Stimulated activated naive CD8-positive, alpha-beta T cell treated with anti-CD3 and anti-CD28 coated beads, Interleukin-15, Interleukin-2, amounts not matched to agents 100 U/mL and 50 U/mL, for 24 hours (primary cell): ENCODE measurements at regions not wholly inside any gene's neighbourhood (a gene's known extent, or its start where the extent isn't known, plus 50 kb on each side); places are given as distances from the start of the nearest gene placed in this dataset.
"Not testable (repeated sequence)": the region's sequence is repeated elsewhere in the genome, so short reads cannot be mapped to it uniquely, and the experiment has no call there.

Source experiments
- ATAC-seq: fragments of 150-1000 bp; cut with Tn5 transposase; one replicate; pipeline ENCODE4 v1.10.0; 2021
- DNase-seq: peaks from one replicate; pipeline ENCODE4 v3.0.0; 2021

DNA sequence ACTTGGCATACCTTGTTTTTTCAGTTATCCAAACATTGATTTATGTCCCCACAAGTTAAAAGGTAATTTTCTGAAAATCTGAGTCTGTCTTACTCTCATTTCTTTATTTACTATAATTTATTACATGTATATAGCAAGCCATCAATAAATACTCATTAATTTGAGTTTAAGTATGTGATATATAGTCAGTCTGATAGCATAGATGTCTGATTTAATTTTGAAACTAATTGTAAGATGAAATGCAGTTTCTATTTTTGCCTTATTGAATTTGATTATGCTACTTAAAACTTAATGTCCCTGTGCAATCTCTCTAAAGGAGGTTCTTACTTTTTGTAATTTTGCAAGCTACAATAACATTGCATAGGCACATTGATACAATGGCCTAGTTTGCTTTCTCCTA lies 2418.6 kb downstream of the ARAP2 start:
- ATAC-seq = no peak
- DNase-seq = no peak

DNA sequence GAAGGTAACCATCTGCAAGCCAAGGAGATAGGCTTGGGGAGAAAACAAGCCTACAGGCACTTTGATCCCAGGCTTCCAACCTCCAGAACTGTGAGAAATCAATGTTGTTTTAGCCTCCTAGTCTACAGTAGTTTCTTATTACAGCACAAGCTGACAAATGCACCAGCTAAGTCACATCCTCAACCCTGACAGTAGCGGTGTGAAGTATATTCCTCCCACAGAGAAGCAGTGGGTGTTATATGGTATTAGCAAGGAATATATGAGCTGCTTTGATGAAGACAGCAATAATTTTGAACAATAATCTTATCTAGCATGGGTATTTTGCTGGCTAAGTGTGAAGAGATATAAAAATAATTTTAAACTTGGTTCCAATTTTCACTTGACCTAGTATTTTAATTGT lies 2415.0 kb downstream of the ARAP2 start:
- not testable (repeated sequence) for DNase-seq, ATAC-seq

DNA sequence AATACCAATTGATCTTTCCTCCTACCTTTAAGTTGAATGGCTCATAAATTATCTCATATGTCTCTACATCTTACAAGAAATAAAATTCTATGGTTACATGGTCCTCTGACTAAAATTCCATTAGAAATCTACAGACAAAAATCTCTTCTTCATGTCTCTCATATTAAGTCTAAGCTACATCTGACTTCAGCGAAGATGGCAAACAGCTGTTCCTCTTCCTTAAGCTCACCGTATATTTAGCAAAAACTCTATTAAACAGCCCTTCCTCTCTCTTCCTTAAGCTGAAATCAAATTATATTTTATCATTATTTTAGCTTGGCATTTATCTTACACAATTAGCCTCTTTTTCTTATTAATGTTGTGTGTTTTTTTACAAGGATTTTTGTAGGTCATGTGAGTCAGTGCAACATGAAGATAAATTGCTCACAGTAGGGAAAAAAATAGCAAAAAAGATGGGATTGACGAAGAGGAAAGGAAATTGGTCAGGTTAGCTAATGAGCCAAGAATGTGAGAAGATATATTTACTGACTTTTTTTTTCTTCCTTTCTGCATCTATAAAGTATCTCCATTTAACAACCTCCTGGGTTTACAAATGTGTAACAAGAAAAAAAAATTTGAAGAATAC lies 2412.8 kb downstream of the ARAP2 start:
- no peak for DNase-seq
- ATAC-seq = no peak

DNA sequence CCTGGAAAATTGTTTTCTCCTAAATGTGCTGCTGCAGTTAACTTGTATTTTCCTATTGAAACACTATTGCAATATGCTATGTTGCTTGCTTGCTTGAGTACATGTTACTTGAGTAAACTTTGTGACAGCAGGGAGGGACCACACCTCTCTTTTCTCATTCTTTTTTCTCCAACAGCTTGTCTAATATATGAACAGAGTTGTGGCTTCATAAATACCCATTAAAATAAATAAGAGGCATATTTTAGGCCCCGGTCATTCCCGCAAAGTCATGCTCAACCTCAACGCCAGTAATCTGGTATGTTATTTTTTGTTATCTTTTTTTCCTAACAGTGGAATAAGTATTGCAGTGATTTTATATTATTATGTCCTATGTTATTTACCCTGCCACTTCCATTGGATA lies 2408.6 kb downstream of the ARAP2 start:
- ATAC-seq, DNase-seq: not testable (repeated sequence)

DNA sequence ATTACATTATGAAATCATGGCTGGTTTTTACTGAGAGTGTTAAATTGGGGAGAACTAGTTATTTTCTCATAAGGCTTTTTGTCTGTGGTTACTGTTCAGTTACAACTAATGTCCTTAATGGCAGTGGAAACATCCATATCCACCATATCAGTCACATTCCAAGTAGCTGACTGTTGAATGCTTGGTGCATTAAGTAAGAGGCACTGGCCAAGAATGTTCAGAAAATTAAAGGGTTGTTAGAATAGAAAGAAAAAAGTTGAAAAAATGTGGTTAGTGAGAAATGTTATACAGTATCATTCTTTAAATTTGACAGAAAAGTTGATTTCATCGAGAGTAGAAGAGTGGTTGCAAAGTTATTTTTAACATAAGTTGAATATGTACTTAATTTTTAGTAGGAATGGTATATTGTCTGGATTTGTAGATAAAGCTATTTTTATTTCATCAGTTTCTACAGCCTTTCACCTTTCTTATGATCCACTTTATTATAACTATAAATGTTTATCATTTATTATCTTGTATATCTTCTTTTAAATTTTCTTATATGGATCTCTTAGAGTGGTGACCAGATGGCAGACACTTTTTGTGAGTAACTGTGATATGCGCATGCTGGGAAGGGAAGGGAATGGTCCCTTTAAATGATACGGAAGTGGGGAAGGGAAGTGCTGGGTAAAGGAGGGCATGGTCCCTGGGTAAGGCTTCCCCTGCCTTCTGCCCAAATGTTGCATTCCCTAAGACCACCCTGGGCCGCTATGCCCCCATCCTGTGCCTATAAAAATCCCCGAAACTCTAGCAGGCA lies 2407.1 kb downstream of the ARAP2 start:
- no peak for ATAC-seq
- DNase-seq = no peak

DNA sequence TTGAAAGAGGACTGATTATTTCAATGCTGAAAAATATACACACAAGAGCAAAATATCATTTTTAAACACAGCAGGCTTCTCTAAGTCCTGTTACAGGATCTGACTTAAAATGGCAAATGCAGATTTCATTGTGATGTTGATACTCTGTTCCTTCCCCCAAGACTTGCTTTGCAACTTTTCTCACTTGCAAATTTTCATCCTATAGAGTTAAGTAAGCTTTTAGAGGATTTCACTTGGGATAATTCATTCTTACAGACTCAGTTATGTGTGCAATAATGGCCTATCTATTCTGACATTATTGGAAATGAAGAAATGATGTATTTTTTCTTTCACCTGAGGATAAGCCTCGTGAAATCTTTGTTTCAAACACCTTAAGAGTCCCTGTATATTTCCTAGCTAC lies 2403.2 kb downstream of the ARAP2 start:
- DNase-seq (no peak), ATAC-seq (no peak)

DNA sequence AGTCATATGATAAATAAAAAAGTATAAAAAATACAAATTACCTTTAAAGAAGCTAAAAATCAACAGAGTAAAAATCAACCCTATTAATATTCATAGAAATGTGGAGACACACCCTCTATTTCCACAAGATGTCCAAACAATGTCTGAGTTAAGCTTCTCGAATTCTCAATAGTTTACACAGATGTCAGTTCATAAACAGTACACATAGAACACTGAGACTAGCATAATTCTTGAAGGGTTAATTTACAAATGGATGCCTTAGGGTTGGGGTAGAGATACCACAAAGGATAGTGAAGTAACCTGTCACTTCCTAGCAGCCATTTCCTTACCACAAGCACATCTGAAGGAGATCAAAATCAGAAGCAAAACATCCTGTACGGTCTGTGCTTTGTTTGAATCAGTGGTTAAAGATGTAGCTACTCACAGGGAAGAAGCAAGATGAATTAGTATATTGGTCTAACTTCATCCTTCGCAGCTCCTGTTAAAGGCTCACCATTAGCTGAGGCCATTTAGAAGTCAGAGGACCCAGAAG lies 2393.9 kb downstream of the ARAP2 start:
- ATAC-seq = no peak
- DNase-seq = no peak

DNA sequence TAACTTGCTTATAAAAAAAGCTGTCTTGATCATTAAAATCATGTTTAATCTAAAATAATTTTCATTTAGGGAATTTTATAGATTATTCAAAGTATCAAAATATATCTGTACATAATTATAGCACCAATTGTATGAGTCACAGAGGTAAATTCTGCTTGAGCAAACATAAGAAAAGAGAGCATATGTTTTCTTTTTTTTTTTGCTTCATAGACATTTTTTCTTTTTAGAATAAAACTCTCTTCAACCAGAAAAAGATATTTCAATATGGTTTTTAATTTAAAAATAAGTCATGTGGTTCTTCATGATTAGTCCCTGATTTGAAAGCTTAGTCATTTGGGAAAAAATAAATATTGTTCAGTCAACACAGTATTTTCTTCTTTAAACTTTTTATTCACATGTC lies 2390.6 kb downstream of the ARAP2 start:
- not testable (repeated sequence) for DNase-seq, ATAC-seq

DNA sequence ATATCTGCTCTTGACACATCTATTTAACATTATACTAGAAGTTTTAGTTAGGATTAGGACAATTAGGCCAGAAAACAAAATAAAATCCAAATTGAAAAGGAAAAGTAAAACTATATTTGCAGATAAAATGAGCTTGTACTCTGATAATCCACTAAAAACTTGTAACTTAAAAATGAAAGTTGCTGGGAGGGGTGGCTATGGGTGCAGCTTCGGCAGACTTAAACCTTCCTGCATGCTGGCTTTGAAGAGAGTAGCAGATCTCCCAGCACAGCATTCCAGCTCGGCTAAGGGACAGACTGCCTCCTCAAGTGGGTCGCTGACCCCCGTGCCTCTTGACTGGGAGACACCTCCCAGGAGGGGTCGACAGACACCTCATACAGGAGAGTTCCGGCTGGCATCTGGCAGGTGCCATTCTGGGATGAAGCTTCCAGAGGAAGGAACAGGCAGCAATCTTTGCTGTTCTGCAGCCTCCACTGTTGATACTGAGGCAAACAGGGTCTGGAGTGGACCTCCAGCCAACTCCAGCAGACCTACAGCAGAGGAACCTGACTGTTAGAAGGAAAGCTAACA lies 2379.9 kb downstream of the ARAP2 start:
- no peak for ATAC-seq

DNA sequence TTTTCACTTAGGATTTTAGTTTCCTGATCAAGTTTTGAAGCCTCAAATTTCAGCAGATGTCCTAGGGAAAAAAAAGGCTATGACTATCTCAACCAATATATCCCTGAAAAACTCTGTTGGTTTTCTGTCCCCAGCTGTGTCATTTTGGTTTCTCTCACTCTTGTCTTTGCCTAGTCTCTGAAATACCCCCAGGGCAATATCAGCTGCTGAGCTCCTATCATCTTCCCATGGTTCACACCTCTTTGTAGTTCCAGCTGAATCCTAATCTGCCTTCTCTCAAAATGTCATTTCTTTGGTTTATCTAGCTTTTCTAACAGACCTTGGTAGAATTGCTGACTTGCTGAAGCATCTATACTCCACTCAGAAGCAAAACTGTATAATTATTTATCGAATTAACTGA lies 2370.5 kb downstream of the ARAP2 start:
- ATAC-seq (no peak), DNase-seq (no peak)

More for the DNA sequence above, 2379.9 kb downstream of the ARAP2 start:
- DNase-seq = no peak

DNA sequence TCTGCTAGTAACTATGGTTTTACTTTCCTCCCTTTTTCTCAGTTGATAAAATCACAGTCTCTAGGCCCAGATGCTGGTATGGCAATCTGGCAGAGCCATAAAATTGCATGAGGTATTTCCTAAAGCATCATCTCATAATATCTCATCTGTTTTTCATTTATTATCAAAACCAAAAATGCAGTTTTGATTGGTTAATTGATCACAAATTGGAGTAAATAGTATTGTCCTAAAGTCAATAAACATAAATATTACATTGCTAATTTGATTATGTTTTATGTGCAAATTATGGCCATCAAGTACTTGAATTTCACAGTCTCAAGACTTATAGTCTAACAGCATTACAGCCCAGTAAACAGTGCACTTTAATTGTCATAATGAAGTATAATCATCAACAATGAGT lies 2365.6 kb downstream of the ARAP2 start:
- ATAC-seq (no peak), DNase-seq (no peak)

DNA sequence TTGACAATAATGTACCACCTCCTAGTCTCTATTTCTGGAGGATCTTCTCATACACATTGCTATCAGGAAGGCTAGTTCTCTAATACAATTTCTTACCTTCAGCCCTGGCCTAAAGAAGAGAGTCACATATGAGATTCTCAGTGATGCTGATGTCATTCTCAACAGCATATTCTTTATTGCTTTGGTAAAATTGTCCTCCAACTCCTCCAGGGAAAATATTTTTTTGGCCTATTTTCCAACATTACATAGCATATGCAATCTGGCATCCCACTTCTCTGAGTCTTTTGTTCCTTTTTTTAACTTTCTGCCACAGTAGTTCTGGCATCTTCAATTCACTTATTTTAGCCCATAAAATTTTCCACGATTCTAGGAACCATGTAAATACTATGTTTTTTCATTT lies 2363.1 kb downstream of the ARAP2 start:
- DNase-seq (no peak), ATAC-seq (no peak)

DNA sequence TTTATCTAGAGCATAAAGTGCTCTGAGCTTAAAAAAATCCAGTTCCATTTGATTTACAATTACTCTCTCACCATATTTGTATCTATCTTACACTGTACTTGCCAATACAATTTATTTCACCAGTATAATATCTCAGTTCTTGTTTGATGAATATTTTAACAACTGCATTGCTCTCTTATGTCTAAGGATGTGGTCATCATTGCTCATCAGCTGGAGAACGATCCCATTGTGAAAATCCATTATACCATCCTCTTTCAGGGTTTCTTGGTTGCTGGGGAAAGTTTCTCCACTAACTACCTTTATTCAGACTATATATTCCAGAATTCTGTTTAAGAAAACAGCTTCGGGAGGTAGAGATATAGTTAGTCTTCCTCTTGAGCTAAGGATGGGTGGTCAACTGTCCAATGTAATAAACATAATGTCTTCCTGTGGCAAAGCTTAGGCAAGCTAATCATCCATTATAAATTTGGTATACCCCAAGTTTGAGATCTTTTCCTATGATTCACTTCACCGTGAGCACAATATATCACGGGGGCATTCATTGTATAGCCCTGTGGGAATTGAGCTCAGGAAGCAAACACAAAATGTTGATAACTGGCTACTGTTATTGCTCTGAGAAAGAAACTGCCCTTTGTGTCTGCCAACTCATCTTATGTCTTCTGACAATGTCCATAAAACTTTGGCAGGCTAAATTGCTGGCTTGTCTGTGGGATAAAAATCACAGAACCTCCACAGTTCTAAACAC lies 2361.9 kb downstream of the ARAP2 start:
- ATAC-seq (no peak), DNase-seq (no peak)

DNA sequence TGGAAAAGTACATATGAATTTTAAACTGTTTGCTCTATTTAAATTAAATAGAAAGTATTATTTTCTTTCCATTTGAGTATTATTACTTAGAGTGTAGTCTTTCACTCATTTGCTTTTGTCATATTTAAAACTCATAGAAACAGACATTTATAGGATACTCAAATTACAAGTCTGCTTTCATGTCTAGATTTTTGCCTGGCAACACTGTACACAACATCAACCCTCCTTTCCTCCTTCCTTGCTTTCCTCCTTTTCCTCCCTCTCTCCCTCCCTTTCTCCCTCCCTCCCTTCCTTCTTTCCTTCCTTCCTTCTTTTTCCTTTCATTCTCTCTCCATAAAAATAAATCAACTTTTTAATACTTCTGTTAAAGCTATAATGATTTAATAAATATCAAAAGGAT lies 2361.2 kb downstream of the ARAP2 start:
- ATAC-seq (no peak), DNase-seq (no peak)

DNA sequence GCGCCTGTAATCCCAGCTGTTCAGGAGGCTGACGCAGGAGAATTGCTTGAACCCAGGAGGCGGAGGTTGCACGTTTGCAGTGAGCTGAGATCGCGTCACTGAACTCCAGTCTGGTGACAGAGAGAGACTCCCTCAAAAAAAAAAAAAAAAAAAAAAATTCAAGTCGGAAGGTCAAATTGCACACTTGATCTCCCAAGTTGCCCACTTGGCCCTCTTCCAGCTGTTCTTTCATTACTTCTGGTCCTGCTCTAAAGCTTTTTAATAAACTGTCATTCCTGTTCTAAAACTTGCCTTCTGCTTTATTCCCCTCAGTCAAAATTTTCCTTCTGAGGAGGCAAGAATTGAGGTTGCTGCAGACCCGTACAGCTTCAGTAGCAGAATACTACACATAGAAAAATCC lies 2358.0 kb downstream of the ARAP2 start:
- DNase-seq (no peak), ATAC-seq (no peak)

DNA sequence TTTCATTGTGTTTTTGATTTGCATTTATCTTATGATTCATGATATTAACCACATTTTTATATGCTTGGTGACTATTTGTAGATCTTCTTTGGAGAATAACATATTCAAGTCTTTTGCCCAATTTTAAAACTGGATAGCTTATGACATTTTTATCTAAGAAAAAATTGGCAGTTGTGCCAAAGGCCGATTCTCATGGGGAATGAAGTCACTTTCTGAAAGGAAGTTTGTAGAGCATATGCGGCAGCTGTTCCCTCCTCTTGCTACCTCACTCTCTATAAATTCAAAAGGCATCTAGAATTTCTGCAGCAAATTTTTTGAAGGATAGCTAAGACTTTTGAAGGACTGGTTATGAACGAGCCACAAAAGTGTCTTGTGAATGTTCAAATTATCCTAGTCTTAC lies 2353.5 kb downstream of the ARAP2 start:
- DNase-seq = no peak
- ATAC-seq = no peak

DNA sequence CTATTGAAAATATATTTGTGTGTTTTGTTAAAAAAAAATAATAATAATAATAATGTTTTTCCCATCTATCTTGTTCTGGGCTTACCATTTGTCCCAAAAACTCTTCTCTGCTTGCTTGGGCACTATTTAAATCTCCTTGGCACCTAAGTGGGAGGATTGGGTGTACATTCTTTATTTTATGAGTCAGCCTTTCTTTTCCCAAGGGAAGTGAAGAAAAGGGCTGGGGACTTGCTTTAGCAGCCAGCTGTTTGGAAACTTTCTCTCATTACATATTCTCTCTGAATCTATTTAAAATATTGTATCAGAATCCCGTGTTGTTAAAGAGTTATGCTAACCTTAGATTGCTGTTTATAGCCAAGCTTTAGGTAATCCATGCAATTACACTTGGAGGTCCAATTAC lies 2332.4 kb downstream of the ARAP2 start:
- DNase-seq = no peak
- no peak for ATAC-seq

DNA sequence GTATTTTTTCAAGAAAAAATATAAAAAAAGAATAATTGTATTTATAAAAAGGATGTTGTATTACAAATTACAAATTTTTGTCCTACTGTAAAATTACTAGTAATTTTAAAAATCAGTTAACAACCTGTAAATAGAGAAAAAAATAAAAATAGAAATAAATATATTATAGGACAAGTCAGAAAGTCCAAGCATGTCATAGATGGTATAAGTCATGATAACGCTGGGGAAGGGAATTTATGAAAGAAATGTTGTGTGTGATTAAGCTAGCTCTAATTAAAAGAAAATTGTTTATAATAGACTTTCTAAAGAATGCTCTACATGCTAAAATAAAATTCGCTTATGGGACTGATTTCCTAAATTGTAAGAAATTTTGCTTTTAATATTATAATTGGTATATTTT lies 2329.9 kb downstream of the ARAP2 start:
- ATAC-seq (no peak), DNase-seq (no peak)

DNA sequence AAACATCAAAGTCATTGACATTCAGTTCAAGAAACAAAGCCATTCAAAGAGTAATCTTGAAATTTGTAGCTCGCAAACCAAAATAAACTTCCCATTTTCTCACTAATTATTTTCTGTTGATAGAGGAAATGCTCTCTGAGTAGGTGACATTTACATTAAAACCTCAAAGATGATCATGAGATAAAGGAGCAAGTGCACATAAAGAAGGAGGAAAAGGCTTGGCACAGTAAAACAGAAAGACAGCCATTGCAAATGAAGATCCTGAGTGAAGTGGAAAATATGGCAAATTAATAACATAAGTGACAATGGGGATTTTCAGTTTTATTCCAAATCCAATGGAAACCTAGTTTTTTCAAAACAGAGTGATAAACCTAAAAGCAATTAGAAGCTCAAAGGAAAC lies 2320.8 kb downstream of the ARAP2 start:
- no peak for DNase-seq
- ATAC-seq = no peak

DNA sequence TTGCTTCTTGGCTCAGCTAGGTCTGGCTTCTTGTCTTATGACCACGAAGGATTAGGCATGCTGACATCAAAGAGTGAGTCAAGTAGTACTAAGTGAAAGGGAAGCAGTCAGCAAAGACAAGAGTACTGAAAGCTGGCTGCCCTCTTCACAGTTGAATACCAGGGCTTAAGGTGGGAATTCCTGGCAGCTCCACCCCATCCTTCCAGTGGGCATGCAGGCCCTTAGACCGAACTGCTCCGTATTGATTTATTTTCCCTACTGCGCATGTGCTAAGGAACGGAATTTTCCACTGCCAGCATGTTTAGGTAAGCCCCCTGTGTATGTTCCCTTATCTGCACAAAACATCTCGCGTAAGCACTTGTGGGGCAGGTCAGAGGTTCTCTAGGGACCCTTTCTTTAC lies 2320.1 kb downstream of the ARAP2 start:
- ATAC-seq (no peak), DNase-seq (no peak)

DNA sequence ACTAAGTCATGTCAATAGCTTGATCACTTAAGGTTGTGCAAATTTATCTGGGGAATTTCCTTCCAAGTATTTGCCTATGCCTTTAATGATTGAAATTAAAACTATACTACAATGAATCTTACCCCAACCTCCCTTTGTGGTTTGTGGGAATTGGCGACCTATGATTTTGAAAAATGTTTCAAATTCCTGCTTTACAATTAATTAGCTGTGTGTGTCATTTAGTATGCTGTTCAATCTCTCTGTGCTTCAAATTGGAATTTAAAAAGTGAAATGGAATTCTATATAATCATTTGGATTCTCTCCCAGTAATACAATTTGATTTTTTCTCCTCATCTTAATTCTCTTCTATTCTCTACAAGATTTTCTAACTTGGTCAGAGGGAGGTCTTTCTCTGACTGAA lies 2319.5 kb downstream of the ARAP2 start:
- DNase-seq (no peak), ATAC-seq (no peak)

DNA sequence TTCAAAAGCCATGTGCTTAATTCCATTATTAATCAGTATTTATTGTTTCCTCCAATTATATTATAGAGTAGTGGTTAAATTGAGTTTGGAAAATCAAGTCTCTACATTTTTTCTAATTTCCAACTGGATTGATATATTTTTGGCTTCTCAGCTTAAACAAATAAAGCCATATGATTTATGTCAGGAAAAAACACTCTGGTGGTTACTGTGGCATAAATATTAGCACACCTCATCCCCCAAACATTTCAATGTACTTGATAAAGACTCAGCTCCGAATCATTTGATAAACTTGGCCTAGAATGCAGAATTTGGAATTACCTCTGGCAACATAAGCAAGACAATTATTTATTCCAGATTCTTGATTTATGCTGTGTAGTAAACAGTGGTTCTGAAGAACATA lies 2313.8 kb downstream of the ARAP2 start:
- DNase-seq (no peak), ATAC-seq (no peak)

DNA sequence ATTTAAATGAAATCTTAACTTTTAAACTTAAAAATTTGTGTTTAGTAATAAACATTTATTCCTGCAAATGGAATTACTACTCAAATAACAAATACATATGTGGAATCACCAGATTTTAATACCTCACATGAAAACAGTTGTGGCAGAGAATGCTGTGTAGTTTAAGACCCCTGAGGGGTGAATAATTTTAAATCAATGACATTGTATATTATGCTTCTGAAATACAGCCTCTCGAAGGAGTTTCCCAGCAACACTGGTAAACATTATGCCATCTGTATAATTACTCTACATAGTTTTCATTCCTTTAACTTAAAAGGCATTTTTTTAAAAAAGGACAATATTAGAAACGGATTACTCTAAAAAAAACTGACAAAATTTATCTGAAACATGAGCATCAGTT lies 2313.3 kb downstream of the ARAP2 start:
- ATAC-seq = no peak

More for the DNA sequence above, 2313.3 kb downstream of the ARAP2 start:
- DNase-seq = no peak
